ENCODE measurements at regions not wholly inside any gene's neighbourhood (a gene's known extent, or its start where the extent isn't known, plus 50 kb on each side); places are given as distances from the start of the nearest gene placed in this dataset.

DNA sequence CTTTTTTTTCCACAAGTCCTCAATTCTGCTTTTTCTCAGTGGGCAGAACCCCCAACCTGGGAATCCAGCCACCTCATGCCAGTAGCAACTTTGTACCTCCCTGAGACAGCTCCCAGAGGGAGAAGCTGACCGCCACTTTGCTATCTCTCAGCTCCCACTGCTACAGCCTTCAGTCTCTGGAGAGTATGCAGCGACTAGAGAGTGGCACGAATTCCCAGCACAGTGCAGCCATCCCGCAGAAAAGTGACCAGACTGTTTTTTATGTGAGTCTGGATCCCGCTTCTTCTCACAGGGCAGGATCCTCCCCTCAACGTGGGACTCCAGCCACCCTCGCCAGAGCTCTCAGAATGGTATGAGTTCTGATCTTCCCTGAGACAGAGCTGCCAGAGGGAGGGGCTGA lies 1234.6 kb downstream of the FAM133A start:
- TF ChIP-seq, protein P1, sequence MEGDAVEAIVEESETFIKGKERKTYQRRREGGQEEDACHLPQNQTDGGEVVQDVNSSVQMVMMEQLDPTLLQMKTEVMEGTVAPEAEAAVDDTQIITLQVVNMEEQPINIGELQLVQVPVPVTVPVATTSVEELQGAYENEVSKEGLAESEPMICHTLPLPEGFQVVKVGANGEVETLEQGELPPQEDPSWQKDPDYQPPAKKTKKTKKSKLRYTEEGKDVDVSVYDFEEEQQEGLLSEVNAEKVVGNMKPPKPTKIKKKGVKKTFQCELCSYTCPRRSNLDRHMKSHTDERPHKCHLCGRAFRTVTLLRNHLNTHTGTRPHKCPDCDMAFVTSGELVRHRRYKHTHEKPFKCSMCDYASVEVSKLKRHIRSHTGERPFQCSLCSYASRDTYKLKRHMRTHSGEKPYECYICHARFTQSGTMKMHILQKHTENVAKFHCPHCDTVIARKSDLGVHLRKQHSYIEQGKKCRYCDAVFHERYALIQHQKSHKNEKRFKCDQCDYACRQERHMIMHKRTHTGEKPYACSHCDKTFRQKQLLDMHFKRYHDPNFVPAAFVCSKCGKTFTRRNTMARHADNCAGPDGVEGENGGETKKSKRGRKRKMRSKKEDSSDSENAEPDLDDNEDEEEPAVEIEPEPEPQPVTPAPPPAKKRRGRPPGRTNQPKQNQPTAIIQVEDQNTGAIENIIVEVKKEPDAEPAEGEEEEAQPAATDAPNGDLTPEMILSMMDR (IDR thresholded peaks at IDR 0.05; ENCODE audit: low read depth, low read length, poor library complexity, severe bottlenecking), result no peak
- no peak for TF ChIP-seq EZH2phosphoT487 (IDR thresholded peaks at IDR 0.05; ENCODE audit: borderline replicate concordance, low read length)

Measured in DOHH2 (cell line).